Mammary epithelial cell (primary cell): ENCODE measurements at regions not wholly inside any gene's neighbourhood (a gene's known extent, or its start where the extent isn't known, plus 50 kb on each side); places are given as distances from the start of the nearest gene placed in this dataset.

Experiments
- EZH2 ChIP-seq: IDR thresholded peaks from 2 replicates; pipeline ENCODE4 v1.6.1; 2012; ENCODE audit warnings: low read length, inconsistent platforms, borderline replicate concordance
- TF ChIP-seq, protein P1 (sequence below), 2 donors: IDR thresholded peaks in 1 of 2; conservative IDR thresholded peaks in 1 of 2; 2 replicates each; pipeline ENCODE4 v1.5.1; 2011 to 2012; ENCODE audit warnings: inconsistent platforms in 2 of 2, low read length in 2 of 2, mild to moderate bottlenecking in 2 of 2, control low read depth in 1 of 2, low read depth in 1 of 2; ENCODE audit not compliant: insufficient read depth in 1 of 2; ENCODE audit errors: extremely low read depth in 1 of 2

DNA sequence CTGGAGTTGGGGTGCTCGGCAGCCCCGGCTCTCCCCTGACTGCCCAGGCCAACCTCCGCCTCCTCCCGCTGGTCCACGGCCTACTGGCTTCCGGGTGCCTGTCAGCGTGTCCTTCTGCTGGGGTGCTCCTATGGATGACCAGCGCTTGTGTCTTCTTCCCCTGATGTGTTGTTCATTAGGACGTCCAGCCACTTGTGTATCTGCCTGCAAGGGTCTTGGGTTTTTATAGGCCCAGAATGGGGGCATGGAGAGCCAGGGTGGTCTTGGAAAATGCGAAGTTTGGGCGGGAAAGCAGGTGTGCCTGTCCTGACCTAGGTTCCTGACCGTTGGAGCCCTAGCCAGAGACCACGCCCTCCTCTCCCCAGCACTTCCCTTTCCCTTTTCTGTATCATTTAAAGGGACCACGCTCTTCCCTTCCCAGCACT, 139.8 kb downstream of the SLITRK5 start:
- TF ChIP-seq, protein P1, sequence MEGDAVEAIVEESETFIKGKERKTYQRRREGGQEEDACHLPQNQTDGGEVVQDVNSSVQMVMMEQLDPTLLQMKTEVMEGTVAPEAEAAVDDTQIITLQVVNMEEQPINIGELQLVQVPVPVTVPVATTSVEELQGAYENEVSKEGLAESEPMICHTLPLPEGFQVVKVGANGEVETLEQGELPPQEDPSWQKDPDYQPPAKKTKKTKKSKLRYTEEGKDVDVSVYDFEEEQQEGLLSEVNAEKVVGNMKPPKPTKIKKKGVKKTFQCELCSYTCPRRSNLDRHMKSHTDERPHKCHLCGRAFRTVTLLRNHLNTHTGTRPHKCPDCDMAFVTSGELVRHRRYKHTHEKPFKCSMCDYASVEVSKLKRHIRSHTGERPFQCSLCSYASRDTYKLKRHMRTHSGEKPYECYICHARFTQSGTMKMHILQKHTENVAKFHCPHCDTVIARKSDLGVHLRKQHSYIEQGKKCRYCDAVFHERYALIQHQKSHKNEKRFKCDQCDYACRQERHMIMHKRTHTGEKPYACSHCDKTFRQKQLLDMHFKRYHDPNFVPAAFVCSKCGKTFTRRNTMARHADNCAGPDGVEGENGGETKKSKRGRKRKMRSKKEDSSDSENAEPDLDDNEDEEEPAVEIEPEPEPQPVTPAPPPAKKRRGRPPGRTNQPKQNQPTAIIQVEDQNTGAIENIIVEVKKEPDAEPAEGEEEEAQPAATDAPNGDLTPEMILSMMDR (conservative IDR thresholded peaks at IDR 0.05 in 1 of 2, IDR thresholded peaks at IDR 0.05 in 1 of 2; ENCODE audit: extremely low read depth in 1 of 2, insufficient read depth in 1 of 2, low read depth in 1 of 2, low read length in 2 of 2): no peak
- no peak for TF ChIP-seq EZH2
